Lower leg skin (tissue), 3 donors: ENCODE measurements at regions not wholly inside any gene's neighbourhood (a gene's known extent, or its start where the extent isn't known, plus 50 kb on each side); places are given as distances from the start of the nearest gene placed in this dataset.
"Not testable (repeated sequence)": the region's sequence is repeated elsewhere in the genome, so short reads cannot be mapped to it uniquely, and the experiment has no call there.

Experiments
- POLR2A ChIP-seq, 2 donors: fragments of 450-650 bp; IDR thresholded peaks; one replicate each; pipeline ENCODE4 v1.6.1; 2016 to 2017; ENCODE audit warnings: antibody characterized with exemption in 2 of 2, mild to moderate bottlenecking in 1 of 2, moderate library complexity in 1 of 2
- TF ChIP-seq, protein P1 (sequence below), 3 donors: fragments of 450-650 bp; IDR thresholded peaks; one replicate each; pipeline ENCODE4 v1.5.1; 2016; ENCODE audit warnings: antibody characterized with exemption in 3 of 3, mild to moderate bottlenecking in 3 of 3, moderate library complexity in 2 of 3

DNA sequence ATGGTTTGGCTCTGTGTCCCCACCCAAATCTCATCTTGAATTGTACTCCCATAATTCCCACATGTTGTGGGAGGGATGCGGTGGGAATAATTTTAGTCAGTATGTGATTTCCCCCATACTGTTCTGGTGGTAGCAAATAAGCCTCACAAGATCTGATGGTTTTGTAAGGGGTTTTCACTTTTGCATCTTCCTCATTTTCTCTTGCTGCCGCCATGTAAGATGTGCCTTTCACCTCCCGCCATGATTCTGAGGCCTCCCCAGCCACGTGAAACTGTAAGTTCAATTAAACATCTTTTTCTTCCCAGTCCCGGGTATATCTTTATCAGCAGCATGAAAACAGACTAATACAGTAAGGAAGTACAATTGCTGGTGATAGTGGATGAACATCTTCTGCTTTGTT is 269.9 kb upstream of the NR2F2 start:
- TF ChIP-seq POLR2A (IDR thresholded peaks at IDR 0.05): not testable (repeated sequence)
- TF ChIP-seq, protein P1, sequence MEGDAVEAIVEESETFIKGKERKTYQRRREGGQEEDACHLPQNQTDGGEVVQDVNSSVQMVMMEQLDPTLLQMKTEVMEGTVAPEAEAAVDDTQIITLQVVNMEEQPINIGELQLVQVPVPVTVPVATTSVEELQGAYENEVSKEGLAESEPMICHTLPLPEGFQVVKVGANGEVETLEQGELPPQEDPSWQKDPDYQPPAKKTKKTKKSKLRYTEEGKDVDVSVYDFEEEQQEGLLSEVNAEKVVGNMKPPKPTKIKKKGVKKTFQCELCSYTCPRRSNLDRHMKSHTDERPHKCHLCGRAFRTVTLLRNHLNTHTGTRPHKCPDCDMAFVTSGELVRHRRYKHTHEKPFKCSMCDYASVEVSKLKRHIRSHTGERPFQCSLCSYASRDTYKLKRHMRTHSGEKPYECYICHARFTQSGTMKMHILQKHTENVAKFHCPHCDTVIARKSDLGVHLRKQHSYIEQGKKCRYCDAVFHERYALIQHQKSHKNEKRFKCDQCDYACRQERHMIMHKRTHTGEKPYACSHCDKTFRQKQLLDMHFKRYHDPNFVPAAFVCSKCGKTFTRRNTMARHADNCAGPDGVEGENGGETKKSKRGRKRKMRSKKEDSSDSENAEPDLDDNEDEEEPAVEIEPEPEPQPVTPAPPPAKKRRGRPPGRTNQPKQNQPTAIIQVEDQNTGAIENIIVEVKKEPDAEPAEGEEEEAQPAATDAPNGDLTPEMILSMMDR (IDR thresholded peaks at IDR 0.05): not testable (repeated sequence)
